K562 (cell line): ENCODE measurements at regions not wholly inside any gene's neighbourhood (a gene's known extent, or its start where the extent isn't known, plus 50 kb on each side); places are given as distances from the start of the nearest gene placed in this dataset.

Experiments used
- ATAC-seq: fragments of 200-7000 bp; cut with Tn5 transposase; 3 replicates; pipeline ENCODE4 v1.9.1; 2020; ENCODE audit warnings: moderate library complexity
- BruUV-seq: library from RNA; stranded (reverse); fragments of 400-500 nt; replicated peaks from 2 replicates; lab custom pipeline; 2021; lab: Mats Ljungman, UMichigan
- CTCF ChIA-PET: fragments of 300-600 bp; formaldehyde crosslinking; extraction: SDS; loops from one replicate; lab custom pipeline; 2021; ENCODE audit warnings: low intra/inter-chr PET ratio; lab: Yijun Ruan, JAX
- POLR2A ChIA-PET: fragments of 300-600, 350-650 bp; sonication (Branson Sonifier 250); formaldehyde crosslinking; extraction: SDS; loops from one replicate; lab custom pipeline; 2021; ENCODE audit warnings: antibody characterized with exemption, inconsistent platforms; lab: Yijun Ruan, JAX
- DNase-seq, 4 experiments: peaks; one replicate each; pipeline versions ENCODE4 v3.0.0 to v3.0.0-alpha.2; 2011 to 2018; ENCODE audit warnings: low spot score in 3 of 4, mixed read lengths in 3 of 4; ENCODE audit errors: extremely low read depth in 1 of 4
- FAIRE-seq: peaks from 2 replicates; lab custom pipeline; 2011; peaks lifted over from hg19 to GRCh38; lab: Jason Lieb, UNC
- H2AFZ ChIP-seq: 2 replicates; pipeline ENCODE4 v1.6.0; 2011; ENCODE audit warnings: low read depth, low read length, control low read depth, inconsistent platforms
- H3K27ac ChIP-seq: fragments of 200-600 bp; 3 replicates; pipeline ENCODE4 v1.8.0; 2011; ENCODE audit warnings: low read depth, mild to moderate bottlenecking, control low read depth, inconsistent platforms, low read length, moderate library complexity, mixed read lengths; ENCODE audit errors: extremely low read depth
- H3K27me3 ChIP-seq, 2 experiments: fragments of 300-600 bp in 1 of 2; 2 replicates in 1 of 2; 3 replicates in 1 of 2; pipeline versions ENCODE4 v1.6.0 to v1.8.0; 2011; ENCODE audit warnings: inconsistent platforms in 2 of 2, low read length in 2 of 2, mild to moderate bottlenecking in 1 of 2, mixed read lengths in 1 of 2, moderate library complexity in 1 of 2; ENCODE audit not compliant: control insufficient read depth in 2 of 2, insufficient read depth in 2 of 2
- H3K36me3 ChIP-seq: fragments of 300-600 bp; 3 replicates; pipeline ENCODE4 v1.8.0; 2011; ENCODE audit warnings: mild to moderate bottlenecking, low read length, inconsistent platforms; ENCODE audit not compliant: control insufficient read depth, insufficient read depth
- H3K4me1 ChIP-seq, 2 experiments: fragments of 200-600 bp in 1 of 2; replicated peaks in 1 of 2; 2 replicates in 1 of 2; 3 replicates in 1 of 2; pipeline versions ENCODE4 v1.5.1 to v1.8.0; 2011; ENCODE audit warnings: inconsistent platforms in 2 of 2, low read length in 2 of 2, mild to moderate bottlenecking in 1 of 2, mixed read lengths in 1 of 2, moderate library complexity in 1 of 2; ENCODE audit not compliant: control insufficient read depth in 2 of 2, insufficient read depth in 2 of 2
- H3K4me2 ChIP-seq: 2 replicates; pipeline ENCODE4 v1.6.1; 2011; ENCODE audit warnings: low read length, control low read depth, inconsistent platforms, mixed read lengths; ENCODE audit not compliant: insufficient read depth
- H3K4me3 ChIP-seq: fragments of 200-600 bp; sonication (generic), shearing (Covaris generic); 2 replicates; pipeline ENCODE4 v1.5.1; 2016; ENCODE audit warnings: control low read depth, inconsistent platforms
- H3K79me2 ChIP-seq: fragments of 200-600 bp; 3 replicates; pipeline ENCODE4 v1.8.0; 2011; ENCODE audit warnings: low read length, inconsistent platforms; ENCODE audit not compliant: control insufficient read depth, insufficient read depth
- H3K9ac ChIP-seq, 2 experiments: 2 replicates each; pipeline versions ENCODE4 v1.6.0 to v1.6.1; 2011; ENCODE audit warnings: low read depth in 2 of 2, low read length in 2 of 2, control low read depth in 1 of 2, inconsistent platforms in 1 of 2, mild to moderate bottlenecking in 1 of 2, mixed read lengths in 1 of 2; ENCODE audit not compliant: insufficient read depth in 1 of 2
- H3K9me1 ChIP-seq: one replicate; pipeline ENCODE4 v1.6.0; 2011; ENCODE audit warnings: inconsistent platforms, mild to moderate bottlenecking, low read length, moderate library complexity; ENCODE audit not compliant: control insufficient read depth, insufficient read depth
- H3K9me3 ChIP-seq: replicated peaks from 2 replicates; pipeline ENCODE4 v1.5.1; 2011; ENCODE audit warnings: low read depth, low read length, inconsistent platforms; ENCODE audit not compliant: control insufficient read depth, insufficient read depth
- H4K20me1 ChIP-seq: replicated peaks from 2 replicates; pipeline ENCODE4 v1.6.1; 2011; ENCODE audit warnings: low read length, inconsistent platforms, mixed read lengths; ENCODE audit not compliant: control insufficient read depth, insufficient read depth
- BCOR ChIP-seq: fragments of 450-650 bp; IDR thresholded peaks from 2 replicates; pipeline ENCODE4 v1.6.1; 2016
- CBX5 ChIP-seq: IDR thresholded peaks from 2 replicates; pipeline ENCODE4 v1.6.1; 2014; ENCODE audit warnings: low read depth, borderline replicate concordance
- CCAR2 ChIP-seq: fragments of 200-400 bp; formaldehyde crosslinking; IDR thresholded peaks from 2 replicates; pipeline ENCODE4 v1.6.1; 2017; ENCODE audit warnings: mild to moderate bottlenecking, low read depth, low read length
- E2F1 ChIP-seq: sonication (generic); formaldehyde crosslinking; IDR thresholded peaks from 2 replicates; pipeline ENCODE4 v1.8.1; 2023; ENCODE audit warnings: mild to moderate bottlenecking, missing genetic modification reagents, moderate library complexity
- RBFOX2 ChIP-seq: fragments of 200-400 bp; formaldehyde crosslinking; IDR thresholded peaks from 2 replicates; pipeline ENCODE4 v1.6.1; 2017; ENCODE audit warnings: low read depth, mild to moderate bottlenecking, low read length, moderate library complexity
- RBM25 ChIP-seq: fragments of 200-400 bp; formaldehyde crosslinking; IDR thresholded peaks from 2 replicates; pipeline ENCODE4 v1.6.1; 2018; ENCODE audit warnings: low read length, low read depth, moderate library complexity; ENCODE audit not compliant: severe bottlenecking
- TFAM ChIP-seq: fragments of 250-450 bp; sonication (Bioruptor Pico); conservative IDR thresholded peaks from 2 replicates; pipeline ENCODE4 v1.5.0; 2021; ENCODE audit warnings: mild to moderate bottlenecking, moderate library complexity
- TGIF2 ChIP-seq: sonication (generic); formaldehyde crosslinking; IDR thresholded peaks from 2 replicates; pipeline ENCODE4 v1.8.1; 2022; ENCODE audit warnings: mild to moderate bottlenecking, missing genetic modification reagents, moderate library complexity
- THAP7 ChIP-seq: fragments of 250-450 bp; sonication (Bioruptor Pico); IDR thresholded peaks from 2 replicates; pipeline ENCODE4 v1.5.0; 2021
- ZNF212 ChIP-seq: fragments of 450-650 bp; formaldehyde crosslinking; IDR thresholded peaks from 2 replicates; pipeline ENCODE4 v1.4.0; 2020; ENCODE audit warnings: mild to moderate bottlenecking
- ZNF274 ChIP-seq: IDR thresholded peaks from 2 replicates; pipeline ENCODE4 v1.6.1; 2011; ENCODE audit warnings: low read depth, mild to moderate bottlenecking, low read length, moderate library complexity, borderline replicate concordance
- ZNF584 ChIP-seq: fragments of 200-800 bp; sonication (Bioruptor generic); IDR thresholded peaks from 2 replicates; pipeline ENCODE4 v1.6.1; 2016; ENCODE audit warnings: low read depth, mild to moderate bottlenecking, missing genetic modification characterization, missing compliant biosample characterization
- ZNF780A ChIP-seq: fragments of 250-450 bp; sonication (Bioruptor Pico); IDR thresholded peaks from 2 replicates; pipeline ENCODE4 v1.5.0; 2021; ENCODE audit warnings: mild to moderate bottlenecking
- WGBS: fragments of 100-300 bp; shearing (Covaris generic); methylation state at CpG from one replicate; pipeline ENCODE4 v1.1.6; 2016; ENCODE audit warnings: low coverage, mixed read lengths; ENCODE audit not compliant: insufficient coverage; ENCODE audit errors: missing lambda C conversion rate; 5-methylcytosine and 5-hydroxymethylcytosine counted together
- in situ Hi-C: fragments of 300-500 bp; cut with MboI; formaldehyde crosslinking; loops from 4 replicates; pipeline ENCODE4 v1.15.0; 2018; ENCODE audit warnings: inconsistent platforms, mixed read lengths
- intact Hi-C: fragments of 100-400 bp; cut with micrococcal nuclease; formaldehyde crosslinking; loops from 2 replicates; pipeline ENCODE4 v1.14.2; 2022
- TF ChIP-seq, protein P1 (sequence below): sonication (generic); formaldehyde crosslinking; IDR thresholded peaks from 2 replicates; pipeline ENCODE4 v1.8.0; 2022; ENCODE audit warnings: mild to moderate bottlenecking, missing genetic modification reagents
- TF ChIP-seq, protein P2 (sequence below): fragments of 250-450 bp; sonication (Bioruptor Pico); IDR thresholded peaks from 2 replicates; pipeline ENCODE4 v1.5.0; 2021; ENCODE audit warnings: mild to moderate bottlenecking, borderline replicate concordance

GRCh38 chr5:168020542-168021294, 270.7 kb upstream of the WWC1 start (continued):
- TF ChIP-seq THAP7, result no peak
- no peak for TF ChIP-seq E2F1 (CRISPR knock-in tag)
- TF ChIP-seq, protein P1, sequence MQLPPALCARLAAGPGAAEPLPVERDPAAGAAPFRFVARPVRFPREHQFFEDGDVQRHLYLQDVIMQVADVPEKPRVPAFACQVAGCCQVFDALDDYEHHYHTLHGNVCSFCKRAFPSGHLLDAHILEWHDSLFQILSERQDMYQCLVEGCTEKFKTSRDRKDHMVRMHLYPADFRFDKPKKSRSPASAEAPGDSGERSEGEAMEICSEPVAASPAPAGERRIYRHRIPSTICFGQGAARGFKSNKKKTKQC (CRISPR knock-in tag), result no peak

GRCh38 chr5:168022446-168023169, 268.8 kb upstream of the WWC1 start:
- Histone ChIP-seq H3K4me1 (no peaks in the 10 kb centered on the region), H3K9ac (no peak overlapping the region), H3K27ac (no peak overlapping the region), H2AFZ (no peak overlapping the region), H3K9me3 (no peaks in the 10 kb centered on the region), H3K4me3 (no peak overlapping the region), H4K20me1 (no peaks in the 10 kb centered on the region), H3K4me2 (no peak overlapping the region), H3K27me3 (peaks cover 0 to 9% of the 10 kb centered on the region in 2 experiments; a peak in 1 of 5 replicates), H3K79me2 (no peaks in the 10 kb centered on the region), H3K9me1 (no peaks in the 10 kb centered on the region), H3K36me3 (no peaks in the 10 kb centered on the region)
- 0% methylated on average over 14 of the region's 16 CpGs for WGBS
- ATAC-seq (no peak), DNase-seq (no peak), FAIRE-seq (no peak)
- no TSS peak for BruUV-seq
- CTCF ChIA-PET, result no interaction called here
- POLR2A ChIA-PET, result no interaction called here
- intact Hi-C loops (no loop called here), in situ Hi-C loops (no loop called here)
- TF ChIP-seq ZNF780A (CRISPR knock-in tag) (no peak), ZNF274 (no peak), BCOR (no peak), CCAR2 (no peak), RBM25 (no peak), ZNF212 (no peak), RBFOX2 (no peak), CBX5 (no peak), ZNF584 (no peak), TFAM (no peak), TGIF2 (no peak)
- TF ChIP-seq, protein P2, sequence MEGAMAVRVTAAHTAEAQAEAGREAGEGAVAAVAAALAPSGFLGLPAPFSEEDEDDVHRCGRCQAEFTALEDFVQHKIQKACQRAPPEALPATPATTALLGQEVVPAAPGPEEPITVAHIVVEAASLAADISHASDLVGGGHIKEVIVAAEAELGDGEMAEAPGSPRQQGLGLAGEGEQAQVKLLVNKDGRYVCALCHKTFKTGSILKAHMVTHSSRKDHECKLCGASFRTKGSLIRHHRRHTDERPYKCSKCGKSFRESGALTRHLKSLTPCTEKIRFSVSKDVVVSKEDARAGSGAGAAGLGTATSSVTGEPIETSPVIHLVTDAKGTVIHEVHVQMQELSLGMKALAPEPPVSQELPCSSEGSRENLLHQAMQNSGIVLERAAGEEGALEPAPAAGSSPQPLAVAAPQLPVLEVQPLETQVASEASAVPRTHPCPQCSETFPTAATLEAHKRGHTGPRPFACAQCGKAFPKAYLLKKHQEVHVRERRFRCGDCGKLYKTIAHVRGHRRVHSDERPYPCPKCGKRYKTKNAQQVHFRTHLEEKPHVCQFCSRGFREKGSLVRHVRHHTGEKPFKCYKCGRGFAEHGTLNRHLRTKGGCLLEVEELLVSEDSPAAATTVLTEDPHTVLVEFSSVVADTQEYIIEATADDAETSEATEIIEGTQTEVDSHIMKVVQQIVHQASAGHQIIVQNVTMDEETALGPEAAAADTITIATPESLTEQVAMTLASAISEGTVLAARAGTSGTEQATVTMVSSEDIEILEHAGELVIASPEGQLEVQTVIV (CRISPR knock-in tag), result no peak
